ENCODE measurements at regions not wholly inside any gene's neighbourhood (a gene's known extent, or its start where the extent isn't known, plus 50 kb on each side); places are given as distances from the start of the nearest gene placed in this dataset.

- no peak for DNase-seq
These were observed 59.0 kb upstream of the TOM1L1 start for GRCh38 chr17:54841656-54842055.

GRCh38 chr17:54844233-54844632, 56.4 kb upstream of the TOM1L1 start:
- DNase-seq, result no peak

GRCh38 chr17:54848368-54848987, 52.2 kb upstream of the TOM1L1 start:
- DNase-seq, result no peak

- DNase-seq, result no peak
These were observed 51.0 kb upstream of the TOM1L1 start for GRCh38 chr17:54849660-54850059.
